GM15510 (cell line): ENCODE measurements at regions not wholly inside any gene's neighbourhood (a gene's known extent, or its start where the extent isn't known, plus 50 kb on each side); places are given as distances from the start of the nearest gene placed in this dataset.

Source experiments
- POLR2A ChIP-seq: IDR thresholded peaks from 3 replicates; pipeline ENCODE4 v1.6.1; 2011; ENCODE audit warnings: borderline replicate concordance; ENCODE audit not compliant: insufficient read length; ENCODE audit errors: extremely low read depth

DNA sequence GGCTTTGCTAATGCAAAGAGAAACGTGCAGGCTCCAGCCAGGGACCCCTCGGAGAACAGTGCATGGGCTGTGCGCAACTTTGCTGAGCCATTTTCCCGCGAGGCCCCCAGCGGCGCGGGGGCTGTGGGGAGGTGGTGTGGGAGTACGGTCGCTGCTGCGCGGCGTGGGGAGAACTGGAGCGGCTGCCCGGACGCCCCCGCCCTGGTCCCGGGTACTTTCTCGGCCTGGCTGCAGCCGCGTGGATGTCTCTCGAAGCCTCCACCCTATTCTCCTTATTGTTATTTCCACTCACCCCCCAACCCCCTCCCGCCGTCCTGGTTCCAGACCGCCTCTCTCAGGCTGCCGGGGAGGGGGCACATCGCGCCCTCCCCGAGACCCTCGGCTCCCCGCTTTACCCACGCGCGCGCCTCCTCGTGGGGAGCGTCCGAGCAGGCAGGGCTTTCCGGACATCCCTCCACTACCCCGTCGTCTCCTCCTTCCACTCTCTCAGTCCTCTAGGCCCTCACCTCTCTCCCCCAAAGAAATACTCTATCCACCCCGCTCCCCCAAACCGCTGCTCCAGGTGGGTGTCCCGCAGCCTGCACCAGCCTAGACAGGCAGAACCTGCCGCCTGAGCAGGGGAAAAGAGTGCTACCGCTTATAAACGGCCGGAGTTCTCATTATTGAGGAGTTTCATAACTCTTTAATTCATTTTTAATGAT, 68.6 kb upstream of the TBCA start:
- no peak for TF ChIP-seq POLR2A

DNA sequence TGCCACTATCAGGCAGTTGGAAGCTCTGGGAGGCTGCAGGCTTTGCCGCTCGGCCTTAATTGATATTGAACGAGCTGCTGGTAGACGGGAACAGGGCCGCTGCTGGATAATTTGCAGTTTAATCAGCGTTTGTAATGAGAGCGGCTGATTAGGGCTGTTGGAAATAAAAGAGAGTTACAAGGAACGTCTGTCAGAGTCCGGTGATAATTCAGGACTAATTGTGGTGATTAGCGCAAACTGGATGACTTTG, 68.2 kb upstream of the TBCA start:
- no peak for TF ChIP-seq POLR2A

DNA sequence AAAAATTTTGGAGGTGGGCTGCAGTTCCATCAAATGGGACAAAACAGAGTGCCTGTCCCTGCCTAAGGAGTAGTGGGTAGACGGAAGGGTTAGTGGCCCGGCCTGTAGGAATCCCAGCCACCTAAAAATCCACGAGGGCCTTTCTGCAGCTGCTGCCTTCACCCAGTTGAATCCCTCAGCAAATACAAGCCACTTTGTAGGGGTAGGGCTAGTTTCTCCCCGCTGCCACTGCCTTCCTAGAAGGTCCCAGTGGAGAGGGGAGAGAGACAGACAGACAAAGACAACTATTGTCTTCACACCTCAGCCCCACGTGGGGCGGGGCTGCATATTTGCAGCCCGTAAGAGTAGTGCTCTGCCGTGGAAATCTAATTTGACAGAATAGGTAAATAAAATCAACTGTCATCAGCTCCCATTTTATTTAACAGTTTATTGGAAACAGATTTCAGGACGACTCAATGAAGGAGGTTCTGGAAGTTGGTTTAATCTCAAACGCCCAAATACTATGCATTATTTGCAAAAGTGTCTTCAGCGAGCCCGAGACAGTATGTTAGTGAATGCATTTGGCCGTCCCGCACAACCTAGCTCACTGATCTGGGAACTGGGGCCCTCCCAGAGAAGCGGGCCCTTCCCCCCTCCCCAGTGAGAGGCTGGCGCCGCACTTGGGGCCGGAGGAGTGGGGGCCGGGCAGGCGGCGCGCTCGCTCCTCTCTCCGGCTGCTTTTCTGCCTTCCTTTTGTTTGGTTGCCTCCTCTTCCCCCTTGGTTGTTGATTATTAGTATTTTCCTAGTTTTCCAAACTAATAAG, 67.6 kb upstream of the TBCA start:
- TF ChIP-seq POLR2A, result no peak

DNA sequence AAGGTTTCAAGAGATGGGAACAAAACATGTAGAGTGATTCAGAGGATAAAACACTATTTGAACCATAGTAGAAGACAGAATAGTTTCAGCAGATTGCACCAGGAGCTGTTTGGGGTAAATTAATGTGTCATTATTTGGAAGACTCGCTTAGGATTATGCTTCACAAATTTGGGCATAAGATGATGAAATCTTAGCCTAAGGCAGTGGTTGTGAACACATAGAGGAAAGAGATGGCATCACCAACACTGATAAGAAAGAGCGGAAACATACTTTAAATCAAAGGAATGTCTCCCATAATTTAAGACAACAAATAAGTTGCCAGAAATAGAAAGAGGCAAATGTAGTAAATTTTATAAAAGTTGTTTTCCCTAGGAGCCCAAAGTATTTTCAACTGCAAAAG, 66.1 kb upstream of the TBCA start:
- TF ChIP-seq POLR2A, result no peak

DNA sequence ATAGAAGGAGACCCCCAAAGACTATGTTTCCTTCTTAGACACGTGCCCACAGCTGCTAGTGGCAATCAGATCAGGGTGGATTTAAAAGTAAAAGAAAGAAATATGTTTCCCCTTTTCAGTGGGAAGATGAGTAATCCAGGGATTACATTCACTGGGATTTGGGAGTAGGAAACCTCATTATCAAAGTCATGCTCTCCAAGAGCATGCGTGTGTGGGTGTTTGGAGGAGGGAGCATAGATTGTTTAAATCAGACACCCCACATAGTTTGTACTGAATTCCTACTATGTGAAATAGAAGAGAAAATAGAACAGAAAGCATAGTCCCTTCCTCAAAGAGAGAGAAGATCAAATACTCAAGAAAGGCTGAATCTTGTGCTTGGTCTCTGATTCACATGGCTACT, 65.5 kb upstream of the TBCA start:
- TF ChIP-seq POLR2A, result no peak

DNA sequence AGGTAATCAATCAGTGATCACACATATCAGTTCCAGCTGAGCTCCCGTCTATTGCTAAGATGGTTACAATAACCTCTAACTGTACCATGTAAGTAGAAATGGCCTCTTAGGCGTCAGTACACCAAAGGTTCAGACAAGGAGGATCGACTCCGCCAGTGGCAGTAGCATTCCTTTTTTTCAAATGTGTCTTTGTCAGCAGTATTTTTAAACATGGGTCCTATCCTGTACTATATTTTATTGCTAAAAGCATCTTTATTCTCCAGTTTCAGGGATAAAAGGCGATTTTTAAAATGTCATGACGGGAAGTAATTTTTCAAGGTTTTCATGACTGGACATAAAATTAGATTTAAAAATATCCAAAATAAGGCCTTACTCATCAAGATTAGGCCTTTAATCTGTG, 64.8 kb upstream of the TBCA start:
- TF ChIP-seq POLR2A, result no peak

DNA sequence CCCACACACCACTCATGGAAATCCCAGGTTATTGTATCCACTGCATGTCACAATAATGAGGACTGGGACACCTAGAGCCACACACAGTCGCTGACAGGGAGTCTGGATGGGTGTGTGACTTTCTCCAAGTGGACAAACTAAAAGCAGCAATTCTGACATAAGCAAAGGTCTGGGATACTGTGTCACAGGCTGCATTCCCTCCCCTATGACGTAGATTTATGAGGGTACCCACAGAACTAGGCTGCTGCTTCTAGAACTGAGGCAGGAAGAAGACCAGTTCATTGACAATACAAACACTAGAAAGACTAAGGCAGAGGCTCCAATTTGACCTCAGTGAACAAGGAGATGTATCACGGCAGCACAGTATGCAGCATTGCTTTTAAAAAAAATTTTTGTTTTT, 63.6 kb upstream of the TBCA start:
- TF ChIP-seq POLR2A, result no peak

DNA sequence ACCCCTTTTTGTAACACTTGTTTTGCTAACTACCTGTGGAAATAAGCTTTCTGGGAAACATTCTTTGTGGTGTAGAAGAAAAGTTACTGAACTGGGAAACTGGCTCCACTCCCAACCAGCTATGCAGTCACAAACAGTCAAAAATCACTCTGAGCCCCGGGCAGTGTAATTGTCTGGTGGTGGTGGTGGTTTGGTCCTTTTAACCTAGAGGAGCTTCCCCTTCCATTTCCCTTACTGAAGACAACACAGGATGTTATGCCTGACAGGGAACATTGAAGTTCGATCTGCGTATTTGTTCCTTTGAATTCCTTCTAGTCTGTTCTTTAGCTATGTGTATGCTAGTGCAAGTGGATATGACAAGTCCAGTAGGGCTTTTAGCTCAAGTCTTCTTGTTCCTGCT, 56.8 kb upstream of the TBCA start:
- TF ChIP-seq POLR2A, result no peak

DNA sequence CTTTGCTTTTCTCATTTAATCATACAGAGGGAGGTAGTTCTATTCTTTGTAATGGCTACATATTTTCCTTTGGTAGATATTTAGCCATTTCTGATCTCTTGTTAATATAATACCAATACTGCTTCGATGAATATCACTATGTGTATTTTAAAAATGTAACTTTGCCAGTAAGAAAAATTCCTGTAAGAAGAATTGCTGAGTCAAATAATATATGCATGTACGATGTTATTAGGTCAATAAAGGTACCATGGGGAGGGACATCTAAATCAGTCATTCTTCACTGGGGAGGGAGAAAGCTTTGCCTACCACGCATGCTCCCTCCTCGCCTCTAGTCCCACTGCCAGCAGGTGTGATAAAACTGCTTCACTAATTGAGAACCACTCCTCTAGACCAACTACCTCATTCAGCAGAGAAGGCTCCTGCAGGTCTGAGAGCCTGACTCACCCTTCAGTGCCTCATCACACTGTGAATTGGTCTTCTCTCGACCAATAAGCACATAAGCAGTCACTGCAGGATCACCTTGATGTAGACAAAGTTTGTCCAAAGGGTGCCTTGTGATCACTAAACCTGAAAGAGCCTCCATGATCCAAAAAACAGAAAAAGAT, 56.1 kb upstream of the TBCA start:
- no peak for TF ChIP-seq POLR2A

DNA sequence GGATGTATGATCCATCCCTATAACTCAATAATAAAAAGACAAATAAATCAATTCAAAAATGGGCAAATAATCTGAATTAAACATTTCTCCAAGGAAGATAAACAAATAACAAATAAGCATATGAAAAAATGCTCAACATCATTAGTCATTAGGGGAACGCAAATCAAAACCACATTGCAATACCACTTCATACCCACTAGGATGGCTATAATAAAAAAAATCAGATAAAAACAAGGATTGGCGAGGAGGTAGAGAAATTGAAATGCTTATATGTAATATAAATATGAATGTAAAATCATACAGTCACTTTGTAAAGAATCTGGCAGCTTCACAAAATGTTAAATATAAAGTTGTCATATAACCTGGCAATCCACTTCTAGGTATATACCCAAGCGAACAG, 52.3 kb upstream of the TBCA start:
- TF ChIP-seq POLR2A, result no peak
